IMR-90 (cell line): ENCODE measurements at regions not wholly inside any gene's neighbourhood (a gene's known extent, or its start where the extent isn't known, plus 50 kb on each side); places are given as distances from the start of the nearest gene placed in this dataset.

ENCODE experiments used
- ATAC-seq: fragments of 200-7000 bp; cut with Tn5 transposase; 2 replicates; pipeline ENCODE4 v1.9.1; 2020; ENCODE audit warnings: low read depth, mild to moderate bottlenecking, moderate library complexity
- BruUV-seq: library from RNA; stranded (reverse); fragments of 400-500 nt; replicated peaks from 2 replicates; lab custom pipeline; 2021; lab: Mats Ljungman, UMichigan
- CTCF ChIA-PET: fragments of 300-600 bp; formaldehyde crosslinking; extraction: SDS; loops from one replicate; lab custom pipeline; 2021; ENCODE audit warnings: antibody characterized with exemption; lab: Yijun Ruan, JAX
- POLR2A ChIA-PET: fragments of 300-600 bp; sonication (Branson Sonifier 250); formaldehyde crosslinking; loops from one replicate; lab custom pipeline; 2022; ENCODE audit warnings: antibody characterized with exemption; ENCODE audit not compliant: unreplicated experiment; lab: Charles Lee
- DNase-seq: peaks from one replicate; pipeline ENCODE4 v3.0.0; 2013
- H2AFZ ChIP-seq: replicated peaks from 2 replicates; pipeline ENCODE3; 2013; ENCODE audit warnings: low read length, mild to moderate bottlenecking; ENCODE audit not compliant: poor library complexity
- H2AK5ac ChIP-seq: 2 replicates; pipeline ENCODE4 v1.6.1; 2013; ENCODE audit warnings: low read depth, low read length, inconsistent platforms
- H2AK9ac ChIP-seq: replicated peaks from 2 replicates; pipeline ENCODE3; 2013; ENCODE audit warnings: mild to moderate bottlenecking, low read depth, low read length, moderate library complexity; ENCODE audit not compliant: poor library complexity
- H2BK120ac ChIP-seq: 2 replicates; pipeline ENCODE4 v1.6.1; 2013; ENCODE audit warnings: low read depth, low read length, inconsistent platforms
- H2BK15ac ChIP-seq: 3 replicates; pipeline ENCODE4 v1.6.1; 2013; ENCODE audit warnings: low read depth, low read length, inconsistent platforms
- H2BK20ac ChIP-seq: 2 replicates; pipeline ENCODE4 v1.6.1; 2013; ENCODE audit warnings: low read depth, mild to moderate bottlenecking, inconsistent platforms, low read length, moderate library complexity
- H2BK5ac ChIP-seq: 2 replicates; pipeline ENCODE4 v1.6.1; 2013; ENCODE audit warnings: mild to moderate bottlenecking, low read depth, low read length, inconsistent platforms; ENCODE audit not compliant: poor library complexity, severe bottlenecking
- H3K14ac ChIP-seq: replicated peaks from 2 replicates; pipeline ENCODE4 v1.6.1; 2013; ENCODE audit warnings: low read depth, low read length, inconsistent platforms
- H3K18ac ChIP-seq: 2 replicates; pipeline ENCODE4 v1.6.1; 2013; ENCODE audit warnings: low read depth, low read length, control low read depth
- H3K23ac ChIP-seq: 2 replicates; pipeline ENCODE4 v1.6.1; 2013; ENCODE audit warnings: low read depth, low read length, inconsistent platforms
- H3K27ac ChIP-seq: 2 replicates; pipeline ENCODE4 v1.5.1; 2013; ENCODE audit warnings: mild to moderate bottlenecking, control low read depth, low read length; ENCODE audit not compliant: insufficient read depth
- H3K27me3 ChIP-seq: 2 replicates; pipeline ENCODE4 v1.6.1; 2013; ENCODE audit warnings: low read length; ENCODE audit not compliant: control insufficient read depth, insufficient read depth
- H3K36me3 ChIP-seq: 2 replicates; pipeline ENCODE4 v1.6.1; 2013; ENCODE audit warnings: low read length, mixed read lengths; ENCODE audit not compliant: control insufficient read depth, insufficient read depth
- H3K4ac ChIP-seq: 2 replicates; pipeline ENCODE4 v1.6.1; 2013; ENCODE audit warnings: low read depth, low read length, inconsistent platforms
- H3K4me1 ChIP-seq: 2 replicates; pipeline ENCODE4 v1.6.1; 2013; ENCODE audit warnings: low read length, mixed read lengths; ENCODE audit not compliant: control insufficient read depth, insufficient read depth
- H3K4me2 ChIP-seq: 2 replicates; pipeline ENCODE4 v1.6.1; 2013; ENCODE audit warnings: low read depth, mild to moderate bottlenecking, control low read depth, low read length, moderate library complexity
- H3K4me3 ChIP-seq: 2 replicates; pipeline ENCODE4 v1.5.1; 2013; ENCODE audit warnings: low read depth, mild to moderate bottlenecking, control low read depth, low read length, moderate library complexity; ENCODE audit not compliant: insufficient read depth
- H3K56ac ChIP-seq: 2 replicates; pipeline ENCODE4 v1.6.1; 2013; ENCODE audit warnings: low read length, inconsistent platforms; ENCODE audit not compliant: insufficient read depth; ENCODE audit errors: extremely low read depth
- H3K79me1 ChIP-seq, 2 experiments: 2 replicates each; pipeline ENCODE4 v1.6.1; 2013; ENCODE audit warnings: low read length in 2 of 2, inconsistent platforms in 1 of 2, low read depth in 1 of 2
- H3K9ac ChIP-seq: 2 replicates; pipeline ENCODE4 v1.6.1; 2013; ENCODE audit warnings: low read depth, low read length, control low read depth
- H3K9me1 ChIP-seq: 2 replicates; pipeline ENCODE4 v1.6.1; 2013; ENCODE audit warnings: low read length, inconsistent platforms; ENCODE audit not compliant: insufficient read depth
- H3K9me3 ChIP-seq: 2 replicates; pipeline ENCODE4 v1.6.1; 2013; ENCODE audit warnings: low read length; ENCODE audit not compliant: control insufficient read depth, insufficient read depth
- H4K20me1 ChIP-seq: 2 replicates; pipeline ENCODE4 v1.6.1; 2013; ENCODE audit warnings: low read length, inconsistent platforms; ENCODE audit not compliant: insufficient read depth
- H4K5ac ChIP-seq: 2 replicates; pipeline ENCODE4 v1.6.1; 2013; ENCODE audit warnings: mild to moderate bottlenecking, low read depth, low read length, control low read depth
- H4K8ac ChIP-seq, 2 experiments: 2 replicates each; pipeline ENCODE4 v1.6.1; 2013; ENCODE audit warnings: low read depth in 2 of 2, low read length in 2 of 2, control low read depth in 1 of 2, inconsistent platforms in 1 of 2
- H4K91ac ChIP-seq: 2 replicates; pipeline ENCODE4 v1.6.1; 2013; ENCODE audit warnings: low read depth, low read length, inconsistent platforms; ENCODE audit not compliant: insufficient read depth
- BHLHE40 ChIP-seq: fragments of 150-350 bp; IDR thresholded peaks from 2 replicates; pipeline ENCODE4 v1.6.1; 2016; ENCODE audit warnings: mild to moderate bottlenecking, low read depth, low read length
- ELK1 ChIP-seq: fragments of 150-350 bp; IDR thresholded peaks from 2 replicates; pipeline ENCODE4 v1.6.1; 2016; ENCODE audit warnings: low read depth, mild to moderate bottlenecking, low read length, moderate library complexity, borderline replicate concordance
- MAFK ChIP-seq: IDR thresholded peaks from 2 replicates; pipeline ENCODE4 v1.6.1; 2012; ENCODE audit warnings: low read depth, low read length, improper control_type of control experiment
- NFE2L2 ChIP-seq: fragments of 150-350 bp; IDR thresholded peaks from 2 replicates; pipeline ENCODE4 v1.6.1; 2016; ENCODE audit warnings: low read depth, mild to moderate bottlenecking, low read length
- WGBS, 2 experiments: methylation state at CpG; one replicate each; pipeline versions ENCODE4 v1.1.5 to v1.1.7; 2013; ENCODE audit warnings: missing lambda C conversion rate in 2 of 2; ENCODE audit not compliant: insufficient read length in 1 of 2; ENCODE audit errors: extremely low coverage in 2 of 2; 5-methylcytosine and 5-hydroxymethylcytosine counted together
- dilution Hi-C: fragments of 300-500 bp; cut with HindIII; formaldehyde crosslinking; loops from one replicate; pipeline ENCODE4 v1.14.3; 2018; ENCODE audit warnings: low sequenced_read_pairs; ENCODE audit not compliant: unreplicated experiment
- in situ Hi-C: fragments of 300-500 bp; cut with MboI; formaldehyde crosslinking; loops from 3 replicates; pipeline ENCODE4 v1.14.3; 2019; ENCODE audit warnings: low sequenced_read_pairs, inconsistent platforms, mixed read lengths
- intact Hi-C: fragments of 100-400 bp; cut with micrococcal nuclease; formaldehyde crosslinking; loops from 2 replicates; pipeline ENCODE4 v1.10.0; 2022
- TF ChIP-seq, protein P1 (sequence below): conservative IDR thresholded peaks from 2 replicates; pipeline ENCODE4 v1.5.1; 2012; ENCODE audit warnings: mild to moderate bottlenecking, low read depth, low read length, improper control_type of control experiment

GRCh38 chr5:154575546-154576428, 97.8 kb upstream of the HAND1 start:
- DNase-seq (no peak), ATAC-seq (no peak)
- H2AK5ac ChIP-seq, result no peak overlapping the region
- no peak overlapping the region for H3K4ac ChIP-seq
- no peak overlapping the region for H3K9ac ChIP-seq
- H3K27me3 ChIP-seq, result peaks cover 50% of the 10 kb centered on the region
- no peaks in the 10 kb centered on the region for H3K9me3 ChIP-seq
- ChIA-PET CTCF (no interaction called here), POLR2A (no interaction called here)
- WGBS, 2 experiments, result no CpG with 5 or more reads among the region's 11 CpGs
- H4K8ac ChIP-seq, result no peak overlapping the region
- no peak overlapping the region for H2BK5ac ChIP-seq
- no peaks in the 10 kb centered on the region for H3K36me3 ChIP-seq
- no peak overlapping the region for H2AK9ac ChIP-seq
- H3K4me2 ChIP-seq, result no peak overlapping the region
- no peak overlapping the region for H2BK15ac ChIP-seq
- dilution Hi-C loops (no loop called here), intact Hi-C loops (no loop called here), in situ Hi-C loops (no loop called here)
- H3K4me3 ChIP-seq, result no peak overlapping the region
- H2AFZ ChIP-seq, result no peak overlapping the region
- H3K14ac ChIP-seq, result no peak overlapping the region
- H3K4me1 ChIP-seq, result no peaks in the 10 kb centered on the region
- H3K9me1 ChIP-seq, result no peaks in the 10 kb centered on the region
- no peak for TF ChIP-seq BHLHE40
- no peak for TF ChIP-seq MAFK
- TF ChIP-seq, protein P1, sequence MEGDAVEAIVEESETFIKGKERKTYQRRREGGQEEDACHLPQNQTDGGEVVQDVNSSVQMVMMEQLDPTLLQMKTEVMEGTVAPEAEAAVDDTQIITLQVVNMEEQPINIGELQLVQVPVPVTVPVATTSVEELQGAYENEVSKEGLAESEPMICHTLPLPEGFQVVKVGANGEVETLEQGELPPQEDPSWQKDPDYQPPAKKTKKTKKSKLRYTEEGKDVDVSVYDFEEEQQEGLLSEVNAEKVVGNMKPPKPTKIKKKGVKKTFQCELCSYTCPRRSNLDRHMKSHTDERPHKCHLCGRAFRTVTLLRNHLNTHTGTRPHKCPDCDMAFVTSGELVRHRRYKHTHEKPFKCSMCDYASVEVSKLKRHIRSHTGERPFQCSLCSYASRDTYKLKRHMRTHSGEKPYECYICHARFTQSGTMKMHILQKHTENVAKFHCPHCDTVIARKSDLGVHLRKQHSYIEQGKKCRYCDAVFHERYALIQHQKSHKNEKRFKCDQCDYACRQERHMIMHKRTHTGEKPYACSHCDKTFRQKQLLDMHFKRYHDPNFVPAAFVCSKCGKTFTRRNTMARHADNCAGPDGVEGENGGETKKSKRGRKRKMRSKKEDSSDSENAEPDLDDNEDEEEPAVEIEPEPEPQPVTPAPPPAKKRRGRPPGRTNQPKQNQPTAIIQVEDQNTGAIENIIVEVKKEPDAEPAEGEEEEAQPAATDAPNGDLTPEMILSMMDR, result no peak
- TF ChIP-seq NFE2L2, result no peak
- TF ChIP-seq ELK1, result no peak
- no peak overlapping the region for H4K5ac ChIP-seq
- H2BK120ac ChIP-seq, result no peak overlapping the region
- no peak overlapping the region for H3K18ac ChIP-seq
- no peak overlapping the region for H3K27ac ChIP-seq
- no peaks in the 10 kb centered on the region for H3K79me1 ChIP-seq
- H4K91ac ChIP-seq, result no peak overlapping the region
- no peak overlapping the region for H3K56ac ChIP-seq
- H3K23ac ChIP-seq, result no peak overlapping the region
- H4K20me1 ChIP-seq, result no peaks in the 10 kb centered on the region
- H2BK20ac ChIP-seq, result no peak overlapping the region
- no TSS peak for BruUV-seq
